Mammary epithelial cell (primary cell): ENCODE measurements at regions not wholly inside any gene's neighbourhood (a gene's known extent, or its start where the extent isn't known, plus 50 kb on each side); places are given as distances from the start of the nearest gene placed in this dataset.

Experiments
- CTCF ChIP-seq, 2 donors: IDR thresholded peaks in 1 of 2; conservative IDR thresholded peaks in 1 of 2; 2 replicates each; pipeline ENCODE4 v1.5.1; 2011 to 2012; ENCODE audit warnings: inconsistent platforms in 2 of 2, low read length in 2 of 2, mild to moderate bottlenecking in 2 of 2, control low read depth in 1 of 2, low read depth in 1 of 2; ENCODE audit not compliant: insufficient read depth in 1 of 2; ENCODE audit errors: extremely low read depth in 1 of 2
- EZH2 ChIP-seq: IDR thresholded peaks from 2 replicates; pipeline ENCODE4 v1.6.1; 2012; ENCODE audit warnings: low read length, inconsistent platforms, borderline replicate concordance

DNA sequence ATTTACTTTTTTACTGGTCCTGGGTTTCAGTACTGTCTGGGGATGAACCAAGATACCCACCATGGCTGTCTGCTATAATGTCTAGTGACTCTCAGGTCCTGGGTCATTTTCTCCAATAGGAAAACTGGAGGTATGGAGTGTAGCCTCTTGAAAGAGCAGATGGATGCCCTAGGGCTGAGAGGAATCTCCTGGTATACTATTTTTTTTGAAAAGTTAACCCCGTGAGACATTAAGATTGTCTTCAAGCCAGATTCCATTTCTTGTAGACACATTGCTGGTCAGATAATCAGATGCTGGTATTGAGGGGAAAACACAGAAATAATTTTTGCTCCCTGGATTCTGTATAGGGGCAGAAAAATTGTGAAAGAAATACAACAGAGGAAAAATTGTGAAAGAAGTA lies 97.3 kb downstream of the ZNF680 start:
- TF ChIP-seq CTCF (conservative IDR thresholded peaks at IDR 0.05 in 1 of 2, IDR thresholded peaks at IDR 0.05 in 1 of 2; ENCODE audit: extremely low read depth in 1 of 2, insufficient read depth in 1 of 2, low read depth in 1 of 2, low read length in 2 of 2) (no peak), EZH2 (no peak)
